NCI-H1930 (cell line): ENCODE measurements at regions not wholly inside any gene's neighbourhood (a gene's known extent, or its start where the extent isn't known, plus 50 kb on each side); places are given as distances from the start of the nearest gene placed in this dataset.
"Not testable (repeated sequence)": the region's sequence is repeated elsewhere in the genome, so short reads cannot be mapped to it uniquely, and the experiment has no call there.

Experiments
- DNase-seq, 2 experiments: peaks; one replicate each; lab custom pipeline; 2025; lab: John Stamatoyannopoulos, UW

- no peak for DNase-seq
Measured at GRCh38 chr7:131145770-131146169, 181.9 kb upstream of the MKLN1 start.

- DNase-seq: no peak
Measured at GRCh38 chr7:131147604-131148003, 180.1 kb upstream of the MKLN1 start.

- DNase-seq: no peak
Measured at GRCh38 chr7:131148258-131148657, 179.4 kb upstream of the MKLN1 start.

GRCh38 chr7:131148708-131149428, 178.8 kb upstream of the MKLN1 start:
- DNase-seq: no peak

GRCh38 chr7:131149429-131149773, 178.3 kb upstream of the MKLN1 start:
- no peak for DNase-seq

- no peak for DNase-seq
Measured at GRCh38 chr7:131149840-131150239, 177.8 kb upstream of the MKLN1 start.

GRCh38 chr7:131151034-131151433, 176.6 kb upstream of the MKLN1 start:
- DNase-seq: no peak

GRCh38 chr7:131152766-131153165, 174.9 kb upstream of the MKLN1 start:
- DNase-seq: no peak

GRCh38 chr7:131154380-131154779, 173.3 kb upstream of the MKLN1 start:
- DNase-seq: no peak

- DNase-seq: no peak
Measured at GRCh38 chr7:131157530-131158243, 170.0 kb upstream of the MKLN1 start.

- not testable (repeated sequence) for DNase-seq
Measured at GRCh38 chr7:131158244-131158636, 169.4 kb upstream of the MKLN1 start.

- no peak for DNase-seq
Measured at GRCh38 chr7:131159961-131160361, 167.7 kb upstream of the MKLN1 start.

GRCh38 chr7:131161103-131161502, 166.6 kb upstream of the MKLN1 start:
- DNase-seq: no peak

GRCh38 chr7:131164025-131164925, 163.4 kb upstream of the MKLN1 start:
- no peak for DNase-seq

- DNase-seq: no peak
Measured at GRCh38 chr7:131166066-131166465, 161.6 kb upstream of the MKLN1 start.

- no peak for DNase-seq
Measured at GRCh38 chr7:131170440-131171271, 157.0 kb upstream of the MKLN1 start.

- no peak for DNase-seq
Measured at GRCh38 chr7:131173145-131173890, 154.4 kb upstream of the MKLN1 start.

- no peak for DNase-seq
Measured at GRCh38 chr7:131174391-131174790, 153.3 kb upstream of the MKLN1 start.

GRCh38 chr7:131174855-131175254, 152.8 kb upstream of the MKLN1 start:
- no peak for DNase-seq

- DNase-seq: no peak
Measured at GRCh38 chr7:131182446-131183058, 145.1 kb upstream of the MKLN1 start.

- DNase-seq: no peak
Measured at GRCh38 chr7:131183072-131183471, 144.6 kb upstream of the MKLN1 start.
